CD4-positive, alpha-beta T cell treated with Interleukin-21 for 1 hour (primary cell): ENCODE measurements at regions not wholly inside any gene's neighbourhood (a gene's known extent, or its start where the extent isn't known, plus 50 kb on each side); places are given as distances from the start of the nearest gene placed in this dataset.
"Not testable (repeated sequence)": the region's sequence is repeated elsewhere in the genome, so short reads cannot be mapped to it uniquely, and the experiment has no call there.

Experiments
- DNase-seq: peaks from one replicate; pipeline ENCODE4 v3.0.0-alpha.2; 2020

GRCh38 chr5:24999732-25000131 lies 355.0 kb upstream of the CDH10 start:
- no peak for DNase-seq

- DNase-seq, result no peak
Observed at GRCh38 chr5:24998641-24999040, 353.9 kb upstream of the CDH10 start.

GRCh38 chr5:24986326-24986725 lies 341.5 kb upstream of the CDH10 start:
- no peak for DNase-seq

- DNase-seq, result not testable (repeated sequence)
Observed at GRCh38 chr5:24978552-24978951, 333.8 kb upstream of the CDH10 start.

GRCh38 chr5:24963611-24964010 lies 318.8 kb upstream of the CDH10 start:
- no peak for DNase-seq

- no peak for DNase-seq
Observed at GRCh38 chr5:24923400-24923799, 278.6 kb upstream of the CDH10 start.

- no peak for DNase-seq
Observed at GRCh38 chr5:24918676-24919075, 273.9 kb upstream of the CDH10 start.

GRCh38 chr5:24916863-24917262 lies 272.1 kb upstream of the CDH10 start:
- DNase-seq, result no peak

- no peak for DNase-seq
Observed at GRCh38 chr5:24909210-24909609, 264.4 kb upstream of the CDH10 start.

GRCh38 chr5:24906689-24907088 lies 261.9 kb upstream of the CDH10 start:
- DNase-seq, result no peak

- no peak for DNase-seq
Observed at GRCh38 chr5:24904981-24905517, 260.3 kb upstream of the CDH10 start.

- no peak for DNase-seq
Observed at GRCh38 chr5:24899180-24899579, 254.4 kb upstream of the CDH10 start.

- no peak for DNase-seq
Observed at GRCh38 chr5:24864244-24864643, 219.5 kb upstream of the CDH10 start.

- no peak for DNase-seq
Observed at GRCh38 chr5:24862117-24862516, 217.3 kb upstream of the CDH10 start.

- no peak for DNase-seq
Observed at GRCh38 chr5:24855485-24855884, 210.7 kb upstream of the CDH10 start.

GRCh38 chr5:24854850-24855249 lies 210.1 kb upstream of the CDH10 start:
- no peak for DNase-seq

GRCh38 chr5:24854350-24854749 lies 209.6 kb upstream of the CDH10 start:
- DNase-seq, result no peak

GRCh38 chr5:24850926-24851486 lies 206.2 kb upstream of the CDH10 start:
- DNase-seq, result no peak

GRCh38 chr5:24849210-24849609 lies 204.4 kb upstream of the CDH10 start:
- no peak for DNase-seq

GRCh38 chr5:24831989-24832388 lies 187.2 kb upstream of the CDH10 start:
- DNase-seq, result no peak

- no peak for DNase-seq
Observed at GRCh38 chr5:24823625-24824024, 178.8 kb upstream of the CDH10 start.

- DNase-seq, result no peak
Observed at GRCh38 chr5:24819841-24820240, 175.1 kb upstream of the CDH10 start.

GRCh38 chr5:24817966-24818365 lies 173.2 kb upstream of the CDH10 start:
- no peak for DNase-seq

GRCh38 chr5:24816206-24816605 lies 171.4 kb upstream of the CDH10 start:
- no peak for DNase-seq

- DNase-seq, result no peak
Observed at GRCh38 chr5:24805230-24805629, 160.5 kb upstream of the CDH10 start.
